GM19452 (cell line): ENCODE measurements at regions not wholly inside any gene's neighbourhood (a gene's known extent, or its start where the extent isn't known, plus 50 kb on each side); places are given as distances from the start of the nearest gene placed in this dataset.
"Not testable (repeated sequence)": the region's sequence is repeated elsewhere in the genome, so short reads cannot be mapped to it uniquely, and the experiment has no call there.

Experiments used
- ATAC-seq: cut with Tn5 transposase; IDR thresholded peaks from one replicate; pipeline ENCODE4 v1.9.1; 2021; ENCODE audit not compliant: unreplicated experiment

- no peak for ATAC-seq
Measured at GRCh38 chr13:84816567-84817105, 934.4 kb upstream of the SLITRK1 start.

- no peak for ATAC-seq
Measured at GRCh38 chr13:84812789-84813188, 930.5 kb upstream of the SLITRK1 start.

- ATAC-seq, result no peak
Measured at GRCh38 chr13:84812078-84812477, 929.8 kb upstream of the SLITRK1 start.

- no peak for ATAC-seq
Measured at GRCh38 chr13:84810781-84811180, 928.5 kb upstream of the SLITRK1 start.

GRCh38 chr13:84802073-84802472 is 919.8 kb upstream of the SLITRK1 start:
- no peak for ATAC-seq

GRCh38 chr13:84784443-84785153 is 902.3 kb upstream of the SLITRK1 start:
- ATAC-seq, result no peak

GRCh38 chr13:84777316-84777715 is 895.0 kb upstream of the SLITRK1 start:
- ATAC-seq, result no peak

GRCh38 chr13:84776593-84776992 is 894.3 kb upstream of the SLITRK1 start:
- ATAC-seq, result no peak

- ATAC-seq, result not testable (repeated sequence)
Measured at GRCh38 chr13:84775920-84776319, 893.6 kb upstream of the SLITRK1 start.

GRCh38 chr13:84774111-84774510 is 891.8 kb upstream of the SLITRK1 start:
- no peak for ATAC-seq

- ATAC-seq, result no peak
Measured at GRCh38 chr13:84760956-84761355, 878.7 kb upstream of the SLITRK1 start.

GRCh38 chr13:84749126-84749525 is 866.9 kb upstream of the SLITRK1 start:
- ATAC-seq, result no peak

- ATAC-seq, result no peak
Measured at GRCh38 chr13:84745051-84745551, 862.8 kb upstream of the SLITRK1 start.

GRCh38 chr13:84744203-84744602 is 861.9 kb upstream of the SLITRK1 start:
- ATAC-seq, result no peak

GRCh38 chr13:84741253-84741652 is 859.0 kb upstream of the SLITRK1 start:
- no peak for ATAC-seq

- ATAC-seq, result no peak
Measured at GRCh38 chr13:84739021-84739420, 856.7 kb upstream of the SLITRK1 start.

- no peak for ATAC-seq
Measured at GRCh38 chr13:84737661-84738060, 855.4 kb upstream of the SLITRK1 start.

GRCh38 chr13:84730376-84730775 is 848.1 kb upstream of the SLITRK1 start:
- ATAC-seq, result no peak

- no peak for ATAC-seq
Measured at GRCh38 chr13:84705982-84706710, 823.9 kb upstream of the SLITRK1 start.

- no peak for ATAC-seq
Measured at GRCh38 chr13:84702174-84702573, 819.9 kb upstream of the SLITRK1 start.

- not testable (repeated sequence) for ATAC-seq
Measured at GRCh38 chr13:84697591-84697990, 815.3 kb upstream of the SLITRK1 start.

- no peak for ATAC-seq
Measured at GRCh38 chr13:84686973-84687372, 804.7 kb upstream of the SLITRK1 start.
